Stimulated activated CD4-positive, alpha-beta T cell treated with anti-CD3 and anti-CD28 coated beads, TNF-alpha, amount 100 ng/mL, for 24 hours (primary cell): ENCODE measurements at regions not wholly inside any gene's neighbourhood (a gene's known extent, or its start where the extent isn't known, plus 50 kb on each side); places are given as distances from the start of the nearest gene placed in this dataset.

ENCODE experiments used
- DNase-seq, 3 experiments: peaks; one replicate each; pipeline ENCODE4 v3.0.0-alpha.2; 2020; ENCODE audit warnings: low read depth in 3 of 3

GRCh38 chr5:124647352-124647751, 99.1 kb downstream of the ZNF608 start:
- no peak for DNase-seq

GRCh38 chr5:124645396-124645795, 101.0 kb downstream of the ZNF608 start:
- DNase-seq = no peak

- DNase-seq = no peak
Observed at GRCh38 chr5:124644582-124644981, 101.9 kb downstream of the ZNF608 start.

- no peak for DNase-seq
Observed at GRCh38 chr5:124644138-124644537, 102.3 kb downstream of the ZNF608 start.

- DNase-seq = no peak
Observed at GRCh38 chr5:124643336-124643735, 103.1 kb downstream of the ZNF608 start.

GRCh38 chr5:124642151-124642550, 104.3 kb downstream of the ZNF608 start:
- DNase-seq = no peak

GRCh38 chr5:124641154-124641792, 105.2 kb downstream of the ZNF608 start:
- no peak for DNase-seq

GRCh38 chr5:124639095-124639665, 107.3 kb downstream of the ZNF608 start:
- DNase-seq = no peak

- DNase-seq = no peak
Observed at GRCh38 chr5:124637011-124637410, 109.4 kb downstream of the ZNF608 start.

- DNase-seq = no peak
Observed at GRCh38 chr5:124634741-124635323, 111.6 kb downstream of the ZNF608 start.

GRCh38 chr5:124634228-124634739, 112.2 kb downstream of the ZNF608 start:
- no peak for DNase-seq

GRCh38 chr5:124633209-124633608, 113.2 kb downstream of the ZNF608 start:
- no peak for DNase-seq

GRCh38 chr5:124631874-124632550, 114.4 kb downstream of the ZNF608 start:
- DNase-seq = no peak

- DNase-seq = no peak
Observed at GRCh38 chr5:124630767-124631704, 115.4 kb downstream of the ZNF608 start.

GRCh38 chr5:124628721-124629596, 117.5 kb downstream of the ZNF608 start:
- DNase-seq = no peak

GRCh38 chr5:124627815-124628595, 118.4 kb downstream of the ZNF608 start:
- DNase-seq = no peak

GRCh38 chr5:124626053-124626452, 120.4 kb downstream of the ZNF608 start:
- DNase-seq = no peak

GRCh38 chr5:124623265-124623664, 123.2 kb downstream of the ZNF608 start:
- DNase-seq = no peak

- no peak for DNase-seq
Observed at GRCh38 chr5:124622851-124623250, 123.6 kb downstream of the ZNF608 start.

GRCh38 chr5:124621279-124621678, 125.2 kb downstream of the ZNF608 start:
- DNase-seq = no peak
